ENCODE measurements at regions not wholly inside any gene's neighbourhood (a gene's known extent, or its start where the extent isn't known, plus 50 kb on each side); places are given as distances from the start of the nearest gene placed in this dataset.

DNA sequence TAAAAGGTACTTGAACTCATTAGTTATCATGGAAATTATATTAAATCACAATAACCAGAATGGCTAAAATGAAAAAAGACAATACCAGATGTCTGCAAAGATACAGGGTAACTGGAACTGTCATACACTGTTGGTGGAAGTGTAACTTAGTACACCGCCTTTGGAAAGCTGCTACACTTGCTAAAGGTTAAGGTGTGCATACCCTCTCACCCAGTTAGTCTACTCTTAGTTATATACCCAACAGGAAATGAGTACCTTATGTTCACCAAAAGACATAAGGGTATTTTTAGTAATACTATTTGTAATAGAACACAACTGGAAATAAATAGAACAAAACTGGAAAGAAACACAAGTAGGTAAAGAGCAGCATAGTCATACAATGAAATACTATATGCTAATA, 155.8 kb upstream of the THUMPD2 start:
- TF ChIP-seq TCF7 (IDR thresholded peaks at IDR 0.05; ENCODE audit: borderline replicate concordance) (no peak), RCOR1 (IDR thresholded peaks at IDR 0.05; ENCODE audit: borderline replicate concordance in 1 of 2, low read depth in 2 of 2, low read length in 2 of 2) (no peak), MYNN (IDR thresholded peaks at IDR 0.05) (no peak), MYNN (CRISPR knock-in tag; IDR thresholded peaks at IDR 0.05) (no peak), EHMT2 (IDR thresholded peaks at IDR 0.05) (no peak), ZKSCAN1 (IDR thresholded peaks at IDR 0.05; ENCODE audit: low read depth, low read length) (no peak), POLR2AphosphoS5 (IDR thresholded peaks at IDR 0.05; ENCODE audit: control insufficient read depth, insufficient read depth, low read depth, low read length) (no peak), SAFB2 (IDR thresholded peaks at IDR 0.05; ENCODE audit: borderline replicate concordance, low read depth, low read length, severe bottlenecking) (no peak)
- TF ChIP-seq, protein P1, sequence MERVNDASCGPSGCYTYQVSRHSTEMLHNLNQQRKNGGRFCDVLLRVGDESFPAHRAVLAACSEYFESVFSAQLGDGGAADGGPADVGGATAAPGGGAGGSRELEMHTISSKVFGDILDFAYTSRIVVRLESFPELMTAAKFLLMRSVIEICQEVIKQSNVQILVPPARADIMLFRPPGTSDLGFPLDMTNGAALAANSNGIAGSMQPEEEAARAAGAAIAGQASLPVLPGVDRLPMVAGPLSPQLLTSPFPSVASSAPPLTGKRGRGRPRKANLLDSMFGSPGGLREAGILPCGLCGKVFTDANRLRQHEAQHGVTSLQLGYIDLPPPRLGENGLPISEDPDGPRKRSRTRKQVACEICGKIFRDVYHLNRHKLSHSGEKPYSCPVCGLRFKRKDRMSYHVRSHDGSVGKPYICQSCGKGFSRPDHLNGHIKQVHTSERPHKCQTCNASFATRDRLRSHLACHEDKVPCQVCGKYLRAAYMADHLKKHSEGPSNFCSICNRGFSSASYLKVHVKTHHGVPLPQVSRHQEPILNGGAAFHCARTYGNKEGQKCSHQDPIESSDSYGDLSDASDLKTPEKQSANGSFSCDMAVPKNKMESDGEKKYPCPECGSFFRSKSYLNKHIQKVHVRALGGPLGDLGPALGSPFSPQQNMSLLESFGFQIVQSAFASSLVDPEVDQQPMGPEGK (CRISPR knock-in tag; IDR thresholded peaks at IDR 0.05; ENCODE audit: borderline replicate concordance) = no peak
